ENCODE measurements at regions not wholly inside any gene's neighbourhood (a gene's known extent, or its start where the extent isn't known, plus 50 kb on each side); places are given as distances from the start of the nearest gene placed in this dataset.

DNA sequence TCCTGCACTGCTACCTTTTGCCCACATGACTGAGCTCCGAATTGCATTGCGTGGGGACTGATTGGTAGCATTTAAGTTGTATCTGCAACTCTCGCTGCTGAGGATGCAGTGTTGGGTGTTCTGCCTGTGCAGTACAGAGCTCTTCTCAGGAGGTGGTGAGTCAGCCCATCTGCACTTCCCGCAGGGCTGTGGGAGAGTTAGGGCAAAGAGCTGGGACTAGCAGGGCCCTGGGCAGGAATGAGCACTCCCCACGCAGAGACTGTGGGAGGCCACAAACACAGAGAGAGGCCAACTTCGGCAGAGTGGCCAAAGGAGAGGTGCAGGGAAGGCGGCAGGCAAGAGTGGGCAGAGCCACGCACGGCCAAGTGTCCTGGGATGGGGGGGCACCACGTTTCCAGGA lies 244.7 kb downstream of the SIPA1L2 start:
- H3K27ac Mint-ChIP-seq, result no peak overlapping the region
- peaks cover 9 to 13% of the 10 kb centered on the region in 2 donors for H3K27me3 Mint-ChIP-seq
- DNase-seq, result no peak
- Histone ChIP-seq H3K4me3 (ENCODE audit: low read length) (no peak overlapping the region), H3K27me3 (ENCODE audit: insufficient read depth, low read length, poor library complexity, severe bottlenecking) (no peaks in the 10 kb centered on the region), H3K4me1 (ENCODE audit: insufficient read depth, low read length) (no peaks in the 10 kb centered on the region), H3K27ac (ENCODE audit: low read depth, low read length) (no peak overlapping the region), H3K9me3 (ENCODE audit: low read length) (no peaks in the 10 kb centered on the region), H3K36me3 (ENCODE audit: insufficient read depth, low read length) (no peaks in the 10 kb centered on the region)
- no peak overlapping the region for H3K4me3 Mint-ChIP-seq
- CTCF ChIA-PET, result no interaction called here
- POLR2A ChIA-PET, result no interaction called here
- H3K9me3 Mint-ChIP-seq, result no peaks in the 10 kb centered on the region
- H3K4me1 Mint-ChIP-seq, result no peaks in the 10 kb centered on the region
- H3K36me3 Mint-ChIP-seq, result no peaks in the 10 kb centered on the region

DNA sequence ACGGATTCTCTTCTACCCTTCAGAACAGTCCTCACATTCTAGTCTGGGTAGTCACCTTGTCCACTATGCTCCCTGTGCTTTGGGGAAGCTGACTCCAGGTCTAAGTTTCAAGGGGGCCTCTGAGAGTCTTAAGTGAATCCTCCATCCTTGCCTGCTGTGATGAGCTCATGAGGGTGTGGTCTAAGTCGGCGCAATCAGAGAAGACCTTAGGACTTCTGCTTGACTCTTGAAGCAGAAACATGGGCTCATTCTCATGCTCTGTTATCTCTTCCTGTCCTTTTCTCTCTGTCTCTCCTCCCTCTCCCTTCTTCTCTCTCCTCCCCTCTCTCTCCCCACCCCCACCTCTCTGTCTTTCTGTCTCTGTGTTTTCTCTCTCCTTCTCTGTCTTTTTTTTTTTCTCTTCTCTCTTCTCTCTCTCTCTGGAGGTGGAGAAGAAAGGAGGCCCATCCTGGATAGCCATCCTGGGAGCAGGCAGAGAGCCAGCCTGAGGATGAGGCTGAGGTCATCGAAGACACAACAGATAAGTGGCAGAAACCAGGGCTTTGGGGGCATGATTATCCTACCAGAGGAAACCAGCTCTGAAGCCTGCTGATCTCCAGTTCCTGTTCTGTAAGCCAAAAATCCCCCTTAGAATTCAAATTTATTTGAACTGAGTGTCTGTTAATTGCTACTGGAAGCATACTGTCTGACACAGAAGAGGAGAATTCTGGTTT lies 245.6 kb downstream of the SIPA1L2 start:
- Histone ChIP-seq H3K4me1 (ENCODE audit: insufficient read depth, low read length) (no peaks in the 10 kb centered on the region), H3K27ac (ENCODE audit: low read depth, low read length) (no peak overlapping the region), H3K4me3 (ENCODE audit: low read length) (no peak overlapping the region), H3K36me3 (ENCODE audit: insufficient read depth, low read length) (no peaks in the 10 kb centered on the region), H3K9me3 (ENCODE audit: low read length) (no peaks in the 10 kb centered on the region), H3K27me3 (ENCODE audit: insufficient read depth, low read length, poor library complexity, severe bottlenecking) (no peaks in the 10 kb centered on the region)
- ChIA-PET CTCF (no interaction called here), POLR2A (no interaction called here)
- peaks cover 6 to 13% of the 10 kb centered on the region in 2 donors for H3K27me3 Mint-ChIP-seq
- H3K4me1 Mint-ChIP-seq, result no peaks in the 10 kb centered on the region
- H3K27ac Mint-ChIP-seq, result peak overlapping the region in 1 of 8 donors; percentile 73
- no peaks in the 10 kb centered on the region for H3K9me3 Mint-ChIP-seq
- no peak for DNase-seq
- H3K36me3 Mint-ChIP-seq, result no peaks in the 10 kb centered on the region
- H3K4me3 Mint-ChIP-seq, result no peak overlapping the region

DNA sequence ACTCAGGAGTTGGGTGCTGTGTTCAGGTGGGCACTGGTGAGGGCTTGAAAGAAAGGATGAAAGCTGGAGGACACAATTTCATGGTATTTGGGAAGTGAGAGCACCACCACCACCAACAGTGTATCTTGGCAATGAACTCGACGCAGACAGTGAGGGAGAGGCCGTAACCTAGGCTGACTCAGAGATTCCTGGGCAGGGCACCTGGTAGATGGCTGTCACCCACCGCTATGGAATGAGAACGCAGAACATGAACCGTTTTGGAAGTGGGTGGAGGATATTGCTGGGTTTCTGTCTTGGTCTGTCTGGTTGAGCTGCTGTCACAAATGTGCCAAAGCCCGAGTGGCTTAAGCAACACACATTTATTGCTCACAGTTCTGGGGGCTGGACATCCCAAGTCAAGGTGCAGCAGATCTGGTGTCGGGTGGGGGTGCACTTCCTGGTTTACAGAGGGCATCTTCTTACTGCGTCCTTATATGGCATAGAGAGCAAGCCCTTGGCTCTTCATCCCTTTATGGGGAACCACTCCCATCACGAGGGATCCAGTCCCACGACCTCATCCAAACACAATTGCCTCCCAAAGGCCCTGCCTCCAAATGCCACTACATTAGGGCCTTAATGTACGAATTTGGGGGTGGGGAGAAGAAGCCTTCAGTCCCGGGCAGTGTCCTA lies 246.3 kb downstream of the SIPA1L2 start:
- peaks cover 6 to 13% of the 10 kb centered on the region in 2 donors for H3K27me3 Mint-ChIP-seq
- no peaks in the 10 kb centered on the region for H3K4me1 ChIP-seq (ENCODE audit: insufficient read depth, low read length)
- no peaks in the 10 kb centered on the region for H3K36me3 Mint-ChIP-seq
- DNase-seq, result no peak
- H3K36me3 ChIP-seq (ENCODE audit: insufficient read depth, low read length), result no peaks in the 10 kb centered on the region
- H3K27me3 ChIP-seq (ENCODE audit: insufficient read depth, low read length, poor library complexity, severe bottlenecking), result no peaks in the 10 kb centered on the region
- POLR2A ChIA-PET, result no interaction called here
- no peaks in the 10 kb centered on the region for H3K4me1 Mint-ChIP-seq
- H3K27ac ChIP-seq (ENCODE audit: low read depth, low read length), result no peak overlapping the region
- no peak overlapping the region for H3K4me3 Mint-ChIP-seq
- H3K4me3 ChIP-seq (ENCODE audit: low read length), result no peak overlapping the region
- CTCF ChIA-PET, result no interaction called here
- no peaks in the 10 kb centered on the region for H3K9me3 Mint-ChIP-seq
- no peaks in the 10 kb centered on the region for H3K9me3 ChIP-seq (ENCODE audit: low read length)
- H3K27ac Mint-ChIP-seq, result no peak overlapping the region

DNA sequence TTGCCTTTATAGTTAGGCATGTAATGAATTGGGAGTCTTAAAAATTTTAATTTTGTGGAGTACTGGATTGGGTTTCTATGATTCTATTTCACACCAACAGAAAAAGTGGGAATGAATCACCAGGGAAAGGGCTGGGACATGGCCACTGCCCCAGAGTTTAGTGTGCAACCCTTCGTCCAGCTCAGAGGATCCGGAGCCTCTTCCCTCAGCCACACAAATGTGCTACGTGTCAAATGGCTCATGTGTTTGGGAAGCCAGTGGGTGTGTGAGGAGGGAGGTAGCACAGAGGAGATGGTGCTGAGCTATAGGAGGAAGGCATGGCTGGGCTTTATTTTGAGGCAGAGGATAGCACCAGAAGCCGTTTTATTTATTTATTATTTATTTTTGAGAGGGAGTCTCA lies 247.3 kb downstream of the SIPA1L2 start:
- H3K27me3 ChIP-seq (ENCODE audit: insufficient read depth, low read length, poor library complexity, severe bottlenecking), result no peaks in the 10 kb centered on the region
- H3K27ac ChIP-seq (ENCODE audit: low read depth, low read length), result no peak overlapping the region
- H3K4me3 Mint-ChIP-seq, result no peak overlapping the region
- H3K9me3 Mint-ChIP-seq, result no peaks in the 10 kb centered on the region
- H3K4me3 ChIP-seq (ENCODE audit: low read length), result no peak overlapping the region
- H3K36me3 Mint-ChIP-seq, result no peaks in the 10 kb centered on the region
- peaks cover 5 to 10% of the 10 kb centered on the region in 2 donors for H3K27me3 Mint-ChIP-seq
- no peak for DNase-seq
- H3K36me3 ChIP-seq (ENCODE audit: insufficient read depth, low read length), result no peaks in the 10 kb centered on the region
- H3K27ac Mint-ChIP-seq, result no peak overlapping the region
- ChIA-PET CTCF (no interaction called here), POLR2A (no interaction called here)
- H3K4me1 ChIP-seq (ENCODE audit: insufficient read depth, low read length), result no peaks in the 10 kb centered on the region
- H3K4me1 Mint-ChIP-seq, result no peaks in the 10 kb centered on the region
- H3K9me3 ChIP-seq (ENCODE audit: low read length), result no peaks in the 10 kb centered on the region

DNA sequence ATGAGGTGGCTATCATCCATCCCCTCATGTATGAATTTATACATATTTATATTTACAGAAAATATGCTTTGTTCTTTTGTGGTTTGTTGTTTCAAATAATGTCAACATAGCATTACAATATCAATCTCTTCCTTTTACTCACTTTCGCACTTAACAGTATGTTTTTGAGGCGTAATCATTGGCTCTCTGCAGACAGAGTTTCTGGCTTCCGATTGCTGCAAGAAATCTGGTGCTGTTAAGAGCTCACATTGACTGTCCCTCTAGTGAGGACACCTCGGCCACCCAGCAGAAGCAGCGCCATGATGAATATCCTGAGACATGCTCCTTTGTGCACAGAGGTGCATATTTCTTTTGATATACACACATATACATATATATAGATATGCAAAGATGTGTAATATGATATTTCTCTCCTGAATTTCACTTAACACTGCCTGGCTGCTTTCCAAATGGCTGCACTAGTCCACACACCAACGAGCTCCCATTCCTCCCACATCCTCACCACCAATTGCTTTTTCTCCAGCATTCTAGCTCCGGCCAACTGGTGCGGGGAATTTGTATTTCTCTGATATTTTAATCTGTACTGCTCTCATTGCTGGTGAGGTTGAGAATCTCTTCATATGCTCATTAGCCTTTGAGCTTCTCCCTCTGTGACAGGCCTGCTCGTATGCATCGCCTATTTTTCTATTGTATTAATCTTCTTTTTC lies 248.4 kb downstream of the SIPA1L2 start:
- Mint-ChIP-seq H3K4me1 (no peaks in the 10 kb centered on the region), H3K36me3 (no peaks in the 10 kb centered on the region), H3K9me3 (no peaks in the 10 kb centered on the region)

DNA sequence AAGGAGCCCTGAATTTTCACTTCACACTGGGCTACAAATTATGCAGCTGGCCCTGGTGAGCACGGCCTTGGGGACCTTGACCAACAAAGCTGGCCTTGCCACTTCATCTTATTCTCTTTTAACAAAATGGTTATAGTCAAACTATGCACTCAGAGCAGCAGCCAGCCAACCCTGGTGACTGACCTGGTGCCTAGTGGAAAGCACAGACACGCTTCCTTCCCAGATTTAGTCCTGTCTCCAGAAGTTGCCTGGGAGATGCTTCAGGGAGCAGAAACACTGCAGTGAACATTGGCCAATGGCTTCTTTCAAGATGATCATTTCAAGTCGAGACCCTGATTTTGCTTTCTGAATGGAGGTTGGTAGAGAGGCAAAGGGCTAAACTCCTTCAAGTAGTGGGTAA lies 249.3 kb downstream of the SIPA1L2 start:
- Histone ChIP-seq H3K36me3 (ENCODE audit: insufficient read depth, low read length) (no peaks in the 10 kb centered on the region), H3K27ac (ENCODE audit: low read depth, low read length) (no peak overlapping the region), H3K4me1 (ENCODE audit: insufficient read depth, low read length) (no peaks in the 10 kb centered on the region), H3K9me3 (ENCODE audit: low read length) (no peaks in the 10 kb centered on the region), H3K4me3 (ENCODE audit: low read length) (no peak overlapping the region), H3K27me3 (ENCODE audit: insufficient read depth, low read length, poor library complexity, severe bottlenecking) (no peaks in the 10 kb centered on the region)
- no peak overlapping the region for H3K27ac Mint-ChIP-seq
- CTCF ChIA-PET, result no interaction called here
- H3K9me3 Mint-ChIP-seq, result no peaks in the 10 kb centered on the region
- no peak for DNase-seq
- H3K27me3 Mint-ChIP-seq, result peaks cover 4 to 10% of the 10 kb centered on the region in 2 donors
- no peak overlapping the region for H3K4me3 Mint-ChIP-seq
- no peaks in the 10 kb centered on the region for H3K36me3 Mint-ChIP-seq
- POLR2A ChIA-PET, result no interaction called here
- no peaks in the 10 kb centered on the region for H3K4me1 Mint-ChIP-seq

More for the DNA sequence above, 248.4 kb downstream of the SIPA1L2 start:
- ChIA-PET CTCF (no interaction called here), POLR2A (no interaction called here)
- Mint-ChIP-seq H3K27ac (no peak overlapping the region), H3K4me3 (no peak overlapping the region), H3K27me3 (peaks cover 5 to 10% of the 10 kb centered on the region in 2 donors)
- H3K36me3 ChIP-seq (ENCODE audit: insufficient read depth, low read length), result no peaks in the 10 kb centered on the region
- no peak for DNase-seq
- no peaks in the 10 kb centered on the region for H3K9me3 ChIP-seq (ENCODE audit: low read length)
- H3K27ac ChIP-seq (ENCODE audit: low read depth, low read length), result no peak overlapping the region
- no peaks in the 10 kb centered on the region for H3K4me1 ChIP-seq (ENCODE audit: insufficient read depth, low read length)
- H3K27me3 ChIP-seq (ENCODE audit: insufficient read depth, low read length, poor library complexity, severe bottlenecking), result no peaks in the 10 kb centered on the region
- no peak overlapping the region for H3K4me3 ChIP-seq (ENCODE audit: low read length)

DNA sequence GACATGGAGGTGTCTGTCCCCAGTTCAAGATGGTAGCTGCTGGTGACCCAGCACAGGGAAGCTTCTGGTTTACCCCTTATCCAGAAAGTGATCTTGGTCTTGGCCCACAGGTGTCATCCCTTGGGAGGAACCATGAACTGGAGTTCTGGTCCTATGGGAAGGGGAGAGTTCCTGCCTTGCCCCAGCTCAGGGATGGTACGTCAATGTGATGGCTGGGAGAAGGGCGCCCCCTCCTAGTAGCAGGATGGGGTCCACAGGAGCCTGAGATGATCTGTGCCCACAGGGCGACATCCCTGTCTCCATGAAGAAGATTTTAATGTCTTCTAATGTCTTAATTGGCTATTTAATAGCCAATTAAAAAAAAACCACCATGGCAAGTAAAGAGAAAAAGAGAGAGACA lies 249.8 kb downstream of the SIPA1L2 start:
- H3K27ac ChIP-seq (ENCODE audit: low read depth, low read length), result no peak overlapping the region

DNA sequence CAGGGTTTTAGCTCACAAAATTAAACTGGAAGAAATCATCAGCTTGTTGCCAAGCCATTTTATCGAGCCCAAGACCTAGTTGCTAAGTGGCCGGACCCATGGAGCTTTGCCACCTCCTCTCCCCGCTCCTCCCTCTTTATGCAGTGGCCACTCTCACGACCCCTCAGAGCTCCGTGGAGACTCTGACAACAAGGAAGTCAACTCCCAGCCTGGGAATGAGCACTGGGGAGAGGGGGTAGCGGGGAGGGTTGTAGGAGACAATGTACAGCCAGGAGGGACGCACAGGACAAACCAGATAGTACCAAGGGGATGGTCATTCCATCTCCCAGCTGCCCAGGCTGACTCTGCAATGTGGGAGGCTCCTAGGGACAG lies 250.9 kb downstream of the SIPA1L2 start:
- Mint-ChIP-seq H3K9me3 (no peaks in the 10 kb centered on the region), H3K4me3 (no peak overlapping the region), H3K27ac (no peak overlapping the region), H3K27me3 (peaks cover 4 to 6% of the 10 kb centered on the region in 2 donors), H3K36me3 (no peaks in the 10 kb centered on the region), H3K4me1 (no peaks in the 10 kb centered on the region)
- Histone ChIP-seq H3K4me1 (ENCODE audit: insufficient read depth, low read length) (no peaks in the 10 kb centered on the region), H3K27me3 (ENCODE audit: insufficient read depth, low read length, poor library complexity, severe bottlenecking) (no peaks in the 10 kb centered on the region), H3K4me3 (ENCODE audit: low read length) (no peak overlapping the region), H3K36me3 (ENCODE audit: insufficient read depth, low read length) (no peaks in the 10 kb centered on the region), H3K27ac (ENCODE audit: low read depth, low read length) (no peak overlapping the region), H3K9me3 (ENCODE audit: low read length) (no peaks in the 10 kb centered on the region)
- DNase-seq, result no peak
- ChIA-PET CTCF (no interaction called here), POLR2A (no interaction called here)

More for the DNA sequence above, 249.8 kb downstream of the SIPA1L2 start:
- Histone ChIP-seq H3K4me1 (ENCODE audit: insufficient read depth, low read length) (no peaks in the 10 kb centered on the region), H3K9me3 (ENCODE audit: low read length) (no peaks in the 10 kb centered on the region), H3K27me3 (ENCODE audit: insufficient read depth, low read length, poor library complexity, severe bottlenecking) (no peaks in the 10 kb centered on the region), H3K36me3 (ENCODE audit: insufficient read depth, low read length) (no peaks in the 10 kb centered on the region), H3K4me3 (ENCODE audit: low read length) (no peak overlapping the region)
- Mint-ChIP-seq H3K27ac (no peak overlapping the region), H3K4me1 (no peaks in the 10 kb centered on the region), H3K9me3 (no peaks in the 10 kb centered on the region), H3K27me3 (peaks cover 4 to 7% of the 10 kb centered on the region in 2 donors), H3K4me3 (no peak overlapping the region), H3K36me3 (no peaks in the 10 kb centered on the region)
- ChIA-PET CTCF (no interaction called here), POLR2A (no interaction called here)
- DNase-seq, result no peak

All from CD8-positive, alpha-beta memory T cell (primary cell).